Mucosa of rectum (tissue), 2 donors: ENCODE measurements at regions not wholly inside any gene's neighbourhood (a gene's known extent, or its start where the extent isn't known, plus 50 kb on each side); places are given as distances from the start of the nearest gene placed in this dataset.

Experiments used
- H3K27ac ChIP-seq, 2 donors: one replicate each; pipeline ENCODE4 v1.7.0; 2013; ENCODE audit warnings: inconsistent platforms in 2 of 2, low read depth in 2 of 2, low read length in 2 of 2
- H3K27me3 ChIP-seq, 2 donors: one replicate each; pipeline ENCODE4 v1.7.0; 2013; ENCODE audit warnings: low read length in 2 of 2; ENCODE audit not compliant: control insufficient read depth in 2 of 2, insufficient read depth in 2 of 2
- H3K36me3 ChIP-seq, 2 donors: one replicate each; pipeline ENCODE4 v1.7.0; 2013; ENCODE audit warnings: low read length in 2 of 2; ENCODE audit not compliant: control insufficient read depth in 2 of 2, insufficient read depth in 2 of 2
- H3K4me1 ChIP-seq, 2 donors: one replicate each; pipeline ENCODE4 v1.7.0; 2013; ENCODE audit warnings: low read length in 2 of 2, mild to moderate bottlenecking in 1 of 2; ENCODE audit not compliant: control insufficient read depth in 2 of 2, insufficient read depth in 2 of 2
- H3K4me3 ChIP-seq, 2 donors: one replicate each; pipeline ENCODE4 v1.7.0; 2013; ENCODE audit warnings: low read length in 2 of 2
- H3K9ac ChIP-seq, 2 donors: one replicate each; pipeline ENCODE4 v1.7.0; 2013; ENCODE audit warnings: low read length in 2 of 2, low read depth in 1 of 2, mild to moderate bottlenecking in 1 of 2
- H3K9me3 ChIP-seq, 2 donors: one replicate each; pipeline ENCODE4 v1.7.0; 2013; ENCODE audit warnings: low read length in 2 of 2; ENCODE audit not compliant: control insufficient read depth in 2 of 2
- donor health status: healthy.
- donor health status: Normal muscosa, but diverticular disease.

- H3K4me3 ChIP-seq: no peak overlapping the region
- no peaks in the 10 kb centered on the region for H3K4me1 ChIP-seq
- peaks cover 0 to 3% of the 10 kb centered on the region in 2 donors for H3K9me3 ChIP-seq
- no peak overlapping the region for H3K27ac ChIP-seq
- H3K27me3 ChIP-seq: no peaks in the 10 kb centered on the region
- H3K36me3 ChIP-seq: no peaks in the 10 kb centered on the region
- no peak overlapping the region for H3K9ac ChIP-seq
Measured at GRCh38 chr3:118744186-118744585, 290.5 kb downstream of the IGSF11 start.

- Histone ChIP-seq H3K27ac (no peak overlapping the region), H3K27me3 (no peaks in the 10 kb centered on the region), H3K36me3 (no peaks in the 10 kb centered on the region), H3K4me1 (no peaks in the 10 kb centered on the region), H3K9ac (no peak overlapping the region), H3K9me3 (no peaks in the 10 kb centered on the region), H3K4me3 (no peak overlapping the region)
Measured at GRCh38 chr3:118754406-118755252, 280.0 kb downstream of the IGSF11 start.

GRCh38 chr3:118755253-118755801 lies 279.3 kb downstream of the IGSF11 start:
- Histone ChIP-seq H3K36me3 (no peaks in the 10 kb centered on the region), H3K4me1 (no peaks in the 10 kb centered on the region), H3K27ac (no peak overlapping the region)

DNA sequence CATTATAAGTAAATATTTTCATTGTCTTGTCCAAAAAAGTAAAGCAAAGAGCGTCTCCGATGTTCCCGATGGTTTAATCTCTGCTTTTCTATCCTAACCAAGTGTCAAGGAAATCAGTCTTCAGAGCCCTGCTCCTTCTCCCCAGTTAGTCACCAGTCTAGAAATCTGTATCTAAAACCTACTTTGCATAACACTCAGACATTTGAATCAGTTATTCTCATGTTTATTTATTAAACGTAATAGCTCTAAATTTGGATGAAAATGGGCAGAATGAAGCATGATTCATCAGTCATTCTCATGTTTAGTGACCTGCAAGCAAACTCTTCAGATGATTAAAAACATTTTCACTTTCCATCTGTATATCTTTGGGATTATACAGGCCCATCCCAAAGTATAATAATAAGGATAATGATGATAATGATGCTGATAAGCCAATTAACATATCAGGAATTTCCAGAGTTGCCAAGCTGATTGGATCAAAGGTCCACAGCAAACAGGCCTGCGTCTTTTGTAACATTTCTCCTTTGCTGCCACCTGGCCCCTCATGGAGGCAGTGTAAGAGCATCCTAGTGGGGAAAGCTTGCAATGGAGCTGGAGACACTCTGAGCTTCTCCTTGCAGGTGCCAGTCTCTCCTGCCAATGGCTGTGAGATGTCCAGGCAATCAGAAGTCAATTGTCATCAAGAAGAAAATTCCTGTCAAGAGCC lies 273.9 kb downstream of the IGSF11 start:
- H3K36me3 ChIP-seq: no peaks in the 10 kb centered on the region
- no peak overlapping the region for H3K27ac ChIP-seq
- no peak overlapping the region for H3K9ac ChIP-seq
- H3K27me3 ChIP-seq: no peaks in the 10 kb centered on the region
- H3K4me1 ChIP-seq: no peaks in the 10 kb centered on the region
- H3K4me3 ChIP-seq: no peak overlapping the region
- H3K9me3 ChIP-seq: no peaks in the 10 kb centered on the region

More at GRCh38 chr3:118755253-118755801, 279.3 kb downstream of the IGSF11 start:
- Histone ChIP-seq H3K9me3 (no peaks in the 10 kb centered on the region), H3K27me3 (no peaks in the 10 kb centered on the region), H3K9ac (no peak overlapping the region), H3K4me3 (no peak overlapping the region)

- Histone ChIP-seq H3K4me1 (no peaks in the 10 kb centered on the region), H3K4me3 (no peak overlapping the region), H3K36me3 (no peaks in the 10 kb centered on the region), H3K9ac (no peak overlapping the region), H3K27me3 (no peaks in the 10 kb centered on the region), H3K27ac (no peak overlapping the region), H3K9me3 (no peaks in the 10 kb centered on the region)
Measured at GRCh38 chr3:118761291-118761606, 273.4 kb downstream of the IGSF11 start.

- Histone ChIP-seq H3K27ac (no peak overlapping the region), H3K4me1 (no peaks in the 10 kb centered on the region), H3K9me3 (no peaks in the 10 kb centered on the region), H3K27me3 (no peaks in the 10 kb centered on the region), H3K36me3 (no peaks in the 10 kb centered on the region), H3K9ac (no peak overlapping the region), H3K4me3 (no peak overlapping the region)
Measured at GRCh38 chr3:118765636-118766305, 268.9 kb downstream of the IGSF11 start.

DNA sequence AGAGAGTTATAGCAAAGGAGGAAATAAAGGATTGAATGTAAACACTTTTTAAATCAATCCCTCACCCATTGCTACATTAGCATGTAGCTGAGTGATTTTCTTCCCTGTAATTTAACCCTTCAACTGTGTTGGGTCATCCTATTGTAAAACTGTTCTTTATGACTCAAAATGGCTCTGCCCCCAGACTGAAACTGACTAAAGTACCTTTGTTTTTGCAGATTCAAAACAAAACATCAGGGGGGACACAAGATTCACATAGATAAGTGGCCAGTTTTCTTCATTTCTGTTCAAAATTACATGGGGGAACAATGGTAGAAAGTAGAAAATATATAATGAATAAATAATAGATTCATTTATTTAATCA lies 268.4 kb downstream of the IGSF11 start:
- Histone ChIP-seq H3K4me1 (no peaks in the 10 kb centered on the region), H3K27me3 (no peaks in the 10 kb centered on the region), H3K36me3 (no peaks in the 10 kb centered on the region), H3K4me3 (no peak overlapping the region), H3K9me3 (no peaks in the 10 kb centered on the region), H3K9ac (no peak overlapping the region), H3K27ac (no peak overlapping the region)

GRCh38 chr3:118772036-118772435 lies 262.6 kb downstream of the IGSF11 start:
- Histone ChIP-seq H3K4me1 (no peaks in the 10 kb centered on the region), H3K9ac (no peak overlapping the region), H3K36me3 (no peaks in the 10 kb centered on the region), H3K4me3 (no peak overlapping the region), H3K9me3 (no peaks in the 10 kb centered on the region), H3K27me3 (no peaks in the 10 kb centered on the region), H3K27ac (no peak overlapping the region)

GRCh38 chr3:118772547-118773011 lies 262.1 kb downstream of the IGSF11 start:
- no peaks in the 10 kb centered on the region for H3K9me3 ChIP-seq
- no peak overlapping the region for H3K4me3 ChIP-seq
- H3K9ac ChIP-seq: no peak overlapping the region
- no peaks in the 10 kb centered on the region for H3K4me1 ChIP-seq
- no peaks in the 10 kb centered on the region for H3K36me3 ChIP-seq
- H3K27me3 ChIP-seq: no peaks in the 10 kb centered on the region
- H3K27ac ChIP-seq: no peak overlapping the region

- Histone ChIP-seq H3K4me1 (no peaks in the 10 kb centered on the region), H3K4me3 (no peak overlapping the region), H3K9ac (no peak overlapping the region), H3K27ac (no peak overlapping the region), H3K27me3 (no peaks in the 10 kb centered on the region), H3K36me3 (no peaks in the 10 kb centered on the region), H3K9me3 (no peaks in the 10 kb centered on the region)
Measured at GRCh38 chr3:118775021-118775420, 259.6 kb downstream of the IGSF11 start.
